ENCODE measurements at regions not wholly inside any gene's neighbourhood (a gene's known extent, or its start where the extent isn't known, plus 50 kb on each side); places are given as distances from the start of the nearest gene placed in this dataset.

- CTCF ChIA-PET = no interaction called here
- TF ChIP-seq EZH2 (IDR thresholded peaks at IDR 0.05; ENCODE audit: borderline replicate concordance, low read depth, low read length, poor library complexity, severe bottlenecking) = no peak
- TF ChIP-seq, protein P1, sequence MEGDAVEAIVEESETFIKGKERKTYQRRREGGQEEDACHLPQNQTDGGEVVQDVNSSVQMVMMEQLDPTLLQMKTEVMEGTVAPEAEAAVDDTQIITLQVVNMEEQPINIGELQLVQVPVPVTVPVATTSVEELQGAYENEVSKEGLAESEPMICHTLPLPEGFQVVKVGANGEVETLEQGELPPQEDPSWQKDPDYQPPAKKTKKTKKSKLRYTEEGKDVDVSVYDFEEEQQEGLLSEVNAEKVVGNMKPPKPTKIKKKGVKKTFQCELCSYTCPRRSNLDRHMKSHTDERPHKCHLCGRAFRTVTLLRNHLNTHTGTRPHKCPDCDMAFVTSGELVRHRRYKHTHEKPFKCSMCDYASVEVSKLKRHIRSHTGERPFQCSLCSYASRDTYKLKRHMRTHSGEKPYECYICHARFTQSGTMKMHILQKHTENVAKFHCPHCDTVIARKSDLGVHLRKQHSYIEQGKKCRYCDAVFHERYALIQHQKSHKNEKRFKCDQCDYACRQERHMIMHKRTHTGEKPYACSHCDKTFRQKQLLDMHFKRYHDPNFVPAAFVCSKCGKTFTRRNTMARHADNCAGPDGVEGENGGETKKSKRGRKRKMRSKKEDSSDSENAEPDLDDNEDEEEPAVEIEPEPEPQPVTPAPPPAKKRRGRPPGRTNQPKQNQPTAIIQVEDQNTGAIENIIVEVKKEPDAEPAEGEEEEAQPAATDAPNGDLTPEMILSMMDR (conservative IDR thresholded peaks at IDR 0.05; ENCODE audit: low read depth, low read length) = no peak
These were observed 484.3 kb downstream of the LMO4 start for GRCh38 chr1:87812871-87813577.

DNA sequence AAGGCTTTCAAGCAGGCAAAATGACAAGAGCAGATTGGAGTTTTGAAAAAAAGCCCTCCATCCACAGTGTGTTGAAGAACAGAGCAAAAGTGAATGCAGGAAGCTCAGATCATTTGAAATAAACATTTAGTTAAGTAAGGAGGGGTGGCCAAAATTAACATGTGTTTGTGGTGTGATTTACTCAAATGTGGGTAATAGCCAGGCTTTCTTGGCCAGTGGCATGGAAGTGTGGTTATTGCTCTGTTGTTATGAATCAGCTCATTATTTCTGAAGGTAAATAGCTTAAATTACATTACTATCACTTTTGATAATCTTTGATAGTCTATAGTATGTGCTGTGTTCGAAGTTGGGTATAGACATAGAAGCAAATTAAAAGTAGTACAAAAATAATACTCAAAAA lies 485.9 kb downstream of the LMO4 start:
- H3K9me3 ChIP-seq (ENCODE audit: low read depth, low read length, poor library complexity, severe bottlenecking) = no peaks in the 10 kb centered on the region
- intact Hi-C loops (cut with micrococcal nuclease; ENCODE audit: unreplicated experiment) = no loop called here
- TF ChIP-seq, protein P1 (conservative IDR thresholded peaks at IDR 0.05; ENCODE audit: low read depth, low read length) = no peak
- no peak for TF ChIP-seq EZH2 (IDR thresholded peaks at IDR 0.05; ENCODE audit: borderline replicate concordance, low read depth, low read length, poor library complexity, severe bottlenecking)
- H3K4me3 ChIP-seq (ENCODE audit: low read depth, low read length, poor library complexity, severe bottlenecking) = no peak overlapping the region
- no TSS peak for BruUV-seq (replicated peaks)
- no peaks in the 10 kb centered on the region for H3K27me3 ChIP-seq (replicated peaks; ENCODE audit: insufficient read depth, low read depth, low read length, poor library complexity)
- POLR2A ChIA-PET (ENCODE audit: low non-redundant PET) = no interaction called here
- no peak for DNase-seq (ENCODE audit: low spot score)
- no peaks in the 10 kb centered on the region for H3K36me3 ChIP-seq (ENCODE audit: insufficient read depth, low read length, poor library complexity, severe bottlenecking)
- H3K27ac ChIP-seq (ENCODE audit: low read depth, low read length, poor library complexity, severe bottlenecking) = no peak overlapping the region
- CTCF ChIA-PET = no interaction called here
- H3K4me1 ChIP-seq (ENCODE audit: insufficient read depth, low read length, poor library complexity, severe bottlenecking) = peaks cover 6% of the 10 kb centered on the region

More at GRCh38 chr1:87812871-87813577, 484.3 kb downstream of the LMO4 start:
- no peaks in the 10 kb centered on the region for H3K9me3 ChIP-seq (ENCODE audit: low read depth, low read length, poor library complexity, severe bottlenecking)
- no TSS peak for BruUV-seq (replicated peaks)
- intact Hi-C loops (cut with micrococcal nuclease; ENCODE audit: unreplicated experiment) = no loop called here
- POLR2A ChIA-PET (ENCODE audit: low non-redundant PET) = no interaction called here
- H3K36me3 ChIP-seq (ENCODE audit: insufficient read depth, low read length, poor library complexity, severe bottlenecking) = no peaks in the 10 kb centered on the region
- H3K4me3 ChIP-seq (ENCODE audit: low read depth, low read length, poor library complexity, severe bottlenecking) = no peak overlapping the region
- DNase-seq (ENCODE audit: low spot score) = no peak
- no peak overlapping the region for H3K27ac ChIP-seq (ENCODE audit: low read depth, low read length, poor library complexity, severe bottlenecking)
- H3K4me1 ChIP-seq (ENCODE audit: insufficient read depth, low read length, poor library complexity, severe bottlenecking) = peaks cover 6% of the 10 kb centered on the region
- no peaks in the 10 kb centered on the region for H3K27me3 ChIP-seq (replicated peaks; ENCODE audit: insufficient read depth, low read depth, low read length, poor library complexity)

DNA sequence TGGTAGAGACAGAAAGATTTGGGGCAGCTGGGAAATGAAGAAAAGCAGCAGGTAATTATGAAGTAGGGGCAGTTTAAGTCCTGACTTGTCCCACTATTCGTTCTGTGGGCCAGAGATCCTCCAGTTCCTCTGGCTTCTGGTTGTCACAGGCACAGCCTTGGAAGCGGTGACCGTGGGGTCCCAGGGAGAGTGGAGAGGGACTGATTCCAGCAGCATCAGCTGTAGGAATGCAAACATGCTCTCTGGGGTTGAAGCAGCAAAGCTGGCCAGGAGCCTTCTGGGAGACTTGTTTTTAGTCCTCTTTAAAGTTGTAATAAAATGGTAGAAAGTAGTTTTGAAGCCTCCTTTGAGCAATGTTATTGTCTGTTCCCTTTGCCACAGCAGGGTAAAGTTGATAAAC lies 488.0 kb downstream of the LMO4 start:
- TF ChIP-seq, protein P1 (conservative IDR thresholded peaks at IDR 0.05; ENCODE audit: low read depth, low read length) = no peak
- no peak for TF ChIP-seq EZH2 (IDR thresholded peaks at IDR 0.05; ENCODE audit: borderline replicate concordance, low read depth, low read length, poor library complexity, severe bottlenecking)
- H3K27me3 ChIP-seq (replicated peaks; ENCODE audit: insufficient read depth, low read depth, low read length, poor library complexity) = no peaks in the 10 kb centered on the region
- BruUV-seq (replicated peaks) = no TSS peak
- intact Hi-C loops (cut with micrococcal nuclease; ENCODE audit: unreplicated experiment) = no loop called here
- no peak overlapping the region for H3K27ac ChIP-seq (ENCODE audit: low read depth, low read length, poor library complexity, severe bottlenecking)
- peaks cover 6% of the 10 kb centered on the region for H3K4me1 ChIP-seq (ENCODE audit: insufficient read depth, low read length, poor library complexity, severe bottlenecking)
- H3K9me3 ChIP-seq (ENCODE audit: low read depth, low read length, poor library complexity, severe bottlenecking) = no peaks in the 10 kb centered on the region
- H3K4me3 ChIP-seq (ENCODE audit: low read depth, low read length, poor library complexity, severe bottlenecking) = no peak overlapping the region
- no peak for DNase-seq (ENCODE audit: low spot score)
- CTCF ChIA-PET = no interaction called here
- POLR2A ChIA-PET (ENCODE audit: low non-redundant PET) = no interaction called here
- H3K36me3 ChIP-seq (ENCODE audit: insufficient read depth, low read length, poor library complexity, severe bottlenecking) = no peaks in the 10 kb centered on the region

All from A673 (cell line).